ENCODE measurements at regions not wholly inside any gene's neighbourhood (a gene's known extent, or its start where the extent isn't known, plus 50 kb on each side); places are given as distances from the start of the nearest gene placed in this dataset.

DNA sequence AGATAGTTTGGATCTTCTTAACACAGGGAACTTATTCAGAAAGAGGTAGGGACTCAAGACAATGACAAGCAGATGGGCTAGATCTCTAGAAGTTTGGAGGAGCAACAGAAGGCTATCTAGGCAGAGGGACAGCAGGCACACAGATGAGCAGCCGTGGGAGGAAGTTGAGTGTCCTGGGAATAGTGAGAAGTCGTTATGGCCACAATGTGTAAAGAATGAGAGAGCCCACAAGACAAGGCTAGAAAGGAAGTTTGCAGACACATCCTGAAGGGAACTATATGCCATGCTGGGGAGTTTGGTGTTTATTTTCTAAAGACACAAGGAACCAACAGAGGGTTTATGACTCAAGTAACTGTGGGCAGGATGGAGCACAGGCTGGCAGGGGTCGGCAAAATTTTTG lies 160.6 kb downstream of the PALM2AKAP2 start:
- DNase-seq (ENCODE audit: low read depth in 1 of 2, low spot score in 1 of 2): no peak

GRCh38 chr9:109941771-109942170 lies 161.8 kb downstream of the PALM2AKAP2 start:
- DNase-seq (ENCODE audit: low read depth in 1 of 2, low spot score in 1 of 2): no peak

DNA sequence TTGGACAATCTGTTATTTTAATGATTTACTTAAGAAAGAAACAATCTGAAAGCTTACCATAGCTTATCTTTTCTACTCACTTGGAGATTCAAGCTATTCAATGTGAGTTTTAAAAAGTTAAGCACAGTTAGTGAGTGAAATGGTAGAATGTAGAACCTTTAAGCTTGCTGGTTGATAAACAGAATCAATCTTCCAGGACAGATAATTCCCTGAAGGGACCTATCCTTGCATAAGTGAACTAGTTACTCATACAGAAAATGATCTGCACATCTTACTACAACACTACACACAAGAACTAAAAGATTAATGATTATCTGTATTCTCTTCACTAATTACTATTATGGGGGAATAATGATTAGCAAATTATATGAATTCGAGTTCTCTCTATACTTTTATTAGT lies 165.6 kb downstream of the PALM2AKAP2 start:
- no peak for DNase-seq (ENCODE audit: low read depth in 1 of 2, low spot score in 1 of 2)

DNA sequence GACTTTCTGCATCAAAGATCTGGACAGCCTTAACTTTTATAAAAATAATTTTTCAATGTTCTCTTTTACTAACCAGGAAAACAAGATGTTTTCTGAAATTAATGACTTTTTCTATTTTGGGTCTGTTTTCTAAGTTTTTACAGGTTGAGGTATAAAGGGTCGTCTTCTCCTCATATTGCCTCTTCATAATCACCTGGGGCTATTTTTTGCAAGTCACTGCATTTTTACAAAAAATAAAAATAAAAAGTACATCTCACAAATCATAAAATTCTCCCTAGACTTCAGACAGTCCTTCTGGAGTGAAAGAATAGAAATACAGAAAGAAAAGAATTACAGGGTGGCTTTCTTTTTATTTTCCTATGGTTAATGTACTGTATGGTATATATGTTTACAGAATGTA lies 168.5 kb downstream of the PALM2AKAP2 start:
- DNase-seq (ENCODE audit: low read depth in 1 of 2, low spot score in 1 of 2): no peak

DNA sequence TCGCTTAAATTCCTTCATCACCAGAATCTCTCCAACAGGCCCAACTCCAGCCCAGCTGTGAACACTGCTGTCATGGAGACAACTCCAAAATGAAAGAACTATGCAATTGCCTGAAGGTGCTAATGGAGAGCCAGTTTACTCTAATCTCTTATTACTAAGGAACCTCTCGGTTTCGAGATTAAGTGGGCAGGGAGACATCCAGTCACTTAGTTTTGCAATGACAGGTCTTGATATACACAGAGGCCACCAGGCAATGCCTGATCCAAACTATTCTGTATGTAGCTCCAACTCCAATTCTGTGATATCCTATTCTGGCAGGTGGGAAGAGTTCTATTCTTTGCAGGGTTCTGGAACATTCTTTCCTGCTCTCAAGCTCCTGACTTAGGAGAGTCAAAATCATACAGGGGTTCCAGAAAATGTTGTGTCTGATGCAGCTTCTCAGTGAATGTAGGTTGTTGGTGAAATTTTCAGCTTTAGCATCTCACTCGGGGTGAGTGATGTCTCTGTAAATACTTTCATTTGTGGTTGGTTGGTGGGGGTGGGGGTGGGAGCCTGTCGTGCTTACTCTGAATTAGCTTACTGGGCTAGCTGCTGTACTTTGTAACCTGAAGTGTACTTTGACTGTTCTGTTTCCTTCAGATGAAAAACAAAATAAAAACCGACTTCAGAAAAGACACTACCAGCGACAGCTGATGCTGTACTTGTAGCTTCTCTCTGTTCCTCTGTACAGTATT lies 170.9 kb downstream of the PALM2AKAP2 start:
- DNase-seq (ENCODE audit: low read depth in 1 of 2, low spot score in 1 of 2): no peak

DNA sequence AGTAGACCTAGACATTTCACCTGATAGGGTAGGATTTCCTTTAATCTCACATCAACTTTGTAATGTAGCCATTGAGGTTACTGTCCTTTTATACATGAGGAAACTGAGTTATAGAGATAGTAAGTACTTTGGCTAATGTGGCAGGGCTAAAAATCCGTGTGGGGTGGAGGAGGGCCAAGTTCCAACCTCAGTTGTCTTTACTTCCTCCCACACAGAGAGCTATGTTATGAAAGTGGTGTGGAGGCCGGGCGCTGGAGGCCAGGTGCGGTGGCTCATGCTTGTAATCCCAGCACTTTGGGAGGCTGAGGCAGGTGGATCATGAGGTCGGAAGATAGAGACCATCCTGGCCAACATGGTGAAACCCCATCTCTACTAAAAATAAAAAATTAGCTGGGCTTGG lies 173.3 kb downstream of the PALM2AKAP2 start:
- DNase-seq (ENCODE audit: low read depth in 1 of 2, low spot score in 1 of 2): no peak

GRCh38 chr9:109953813-109954497 lies 174.0 kb downstream of the PALM2AKAP2 start:
- no peak for DNase-seq (ENCODE audit: low read depth in 1 of 2, low spot score in 1 of 2)

GRCh38 chr9:109956717-109957440 lies 176.9 kb downstream of the PALM2AKAP2 start:
- DNase-seq (ENCODE audit: low read depth in 1 of 2, low spot score in 1 of 2): no peak

DNA sequence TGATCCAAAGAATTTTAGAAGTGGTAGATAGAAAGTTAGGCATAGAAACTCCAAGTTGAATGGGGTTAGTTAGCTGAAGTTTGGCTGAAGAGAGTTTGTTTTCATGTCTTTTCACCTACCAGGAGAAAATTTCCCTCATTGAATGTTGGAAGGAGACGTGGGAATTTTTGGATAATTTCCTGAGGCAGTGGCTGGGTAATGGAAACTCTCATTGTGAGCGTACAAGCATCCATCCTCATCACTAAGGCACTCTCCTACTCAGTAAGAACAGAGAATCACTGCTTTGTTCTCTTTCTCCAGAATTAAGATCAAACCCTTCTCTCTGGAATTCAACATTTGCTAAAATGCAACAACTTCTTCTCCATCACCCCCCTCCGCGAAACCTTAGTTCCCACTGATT lies 179.7 kb downstream of the PALM2AKAP2 start:
- no peak for DNase-seq (ENCODE audit: low read depth in 1 of 2, low spot score in 1 of 2)

- DNase-seq (ENCODE audit: low read depth in 1 of 2, low spot score in 1 of 2): no peak
Measured at GRCh38 chr9:109961626-109962025, 181.6 kb downstream of the PALM2AKAP2 start.

DNA sequence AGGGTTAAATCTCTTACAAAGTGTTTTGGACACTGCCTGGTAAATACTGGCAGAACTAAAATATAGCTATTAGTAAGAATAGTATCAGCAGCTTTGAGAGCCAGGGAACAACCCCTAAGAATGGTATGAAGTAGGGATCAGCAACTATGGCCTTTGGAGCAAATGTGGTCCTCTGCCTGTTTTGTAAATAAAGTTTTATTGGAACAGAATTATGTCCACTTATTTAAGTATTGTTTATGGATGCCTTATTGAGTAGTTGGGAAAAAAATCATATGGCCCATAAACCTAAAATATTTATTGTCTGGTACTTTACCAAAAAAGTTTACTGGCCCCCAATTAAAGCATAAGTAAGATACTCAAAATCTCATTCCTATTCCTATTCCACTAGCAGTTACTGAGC lies 182.2 kb downstream of the PALM2AKAP2 start:
- DNase-seq (ENCODE audit: low read depth in 1 of 2, low spot score in 1 of 2): no peak

- no peak for DNase-seq (ENCODE audit: low read depth in 1 of 2, low spot score in 1 of 2)
Measured at GRCh38 chr9:109963079-109963478, 183.1 kb downstream of the PALM2AKAP2 start.

DNA sequence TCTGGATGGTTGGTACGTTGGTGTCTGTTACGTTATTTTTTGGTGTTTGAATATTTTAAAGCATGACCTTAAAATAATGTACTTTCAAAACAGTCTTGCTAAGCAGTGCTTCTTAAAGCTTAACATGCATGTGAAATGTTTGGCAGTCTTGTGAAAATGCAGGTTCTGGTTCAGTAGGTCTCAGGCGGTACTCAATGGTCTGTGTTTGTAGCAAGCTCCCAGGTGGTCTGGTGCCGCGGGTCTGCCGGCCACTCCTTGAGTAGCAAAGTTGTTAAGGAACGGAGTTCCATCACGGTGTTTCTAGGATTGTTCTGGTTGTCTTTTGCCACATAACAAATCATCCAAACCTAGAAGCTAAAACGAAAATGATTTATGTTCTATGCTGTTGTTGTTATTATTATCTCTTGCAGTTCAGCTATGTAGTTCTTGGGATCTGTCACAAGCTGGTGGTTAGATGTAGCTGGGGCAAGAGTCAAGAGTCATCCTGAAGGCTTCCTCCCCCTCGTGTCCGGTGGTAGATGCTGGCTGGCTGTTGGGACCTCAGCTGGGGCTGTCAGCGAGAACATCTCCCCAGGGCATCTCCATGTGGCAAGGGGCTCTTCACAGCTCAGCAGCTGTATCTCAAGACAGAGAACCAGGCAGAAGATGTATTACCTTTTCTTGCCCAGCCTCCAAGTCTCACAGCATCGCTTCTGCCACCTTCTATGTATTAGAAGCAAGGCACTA lies 186.8 kb downstream of the PALM2AKAP2 start:
- DNase-seq (ENCODE audit: low read depth in 1 of 2, low spot score in 1 of 2): no peak

DNA sequence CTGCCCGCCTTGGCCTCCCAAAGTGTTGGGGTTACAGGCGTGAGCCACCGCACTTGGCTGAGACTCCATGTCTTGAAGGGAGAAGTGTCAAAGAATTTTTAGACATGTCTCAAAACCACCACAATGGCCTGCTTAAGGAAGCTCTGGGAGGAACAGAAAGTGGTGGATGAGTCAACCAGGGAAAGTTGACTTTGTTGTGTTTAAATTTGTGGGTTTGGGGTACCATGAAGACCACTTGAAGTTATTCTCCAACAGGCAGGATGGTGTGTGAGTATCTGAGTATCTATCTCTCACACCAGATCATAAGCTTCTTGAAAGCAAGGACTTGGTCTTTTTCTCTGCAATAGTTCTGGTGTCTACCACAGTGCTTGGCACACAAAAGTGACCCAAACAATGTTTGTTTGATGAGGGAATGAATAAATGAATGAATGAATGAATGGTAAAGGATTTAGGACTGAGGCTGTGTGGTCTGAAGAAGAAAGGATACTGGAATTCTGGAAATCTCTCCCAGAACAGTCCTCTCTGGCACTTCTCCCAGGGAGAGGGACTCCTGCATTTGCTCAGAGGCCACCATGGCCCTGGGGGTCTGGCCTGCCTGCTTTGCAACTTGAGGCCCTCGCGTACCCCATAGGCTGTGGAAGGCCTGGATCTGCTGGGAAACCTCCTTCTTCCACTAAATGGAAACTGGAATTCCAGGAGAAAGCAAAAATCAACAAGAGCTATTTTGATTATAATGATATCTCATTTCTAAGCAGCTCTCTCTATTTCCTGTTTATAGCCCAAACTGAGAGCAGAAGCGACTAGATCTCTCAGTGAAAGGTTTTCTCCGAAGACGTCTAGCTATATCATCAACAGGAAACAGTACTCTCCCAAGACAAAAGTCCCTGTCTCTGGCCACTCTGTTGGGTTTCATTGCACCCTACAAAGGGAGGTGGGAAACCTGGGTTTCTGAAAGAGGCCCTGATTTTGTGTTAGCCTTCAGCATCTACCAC lies 187.9 kb downstream of the PALM2AKAP2 start:
- DNase-seq (ENCODE audit: low read depth in 1 of 2, low spot score in 1 of 2): no peak

DNA sequence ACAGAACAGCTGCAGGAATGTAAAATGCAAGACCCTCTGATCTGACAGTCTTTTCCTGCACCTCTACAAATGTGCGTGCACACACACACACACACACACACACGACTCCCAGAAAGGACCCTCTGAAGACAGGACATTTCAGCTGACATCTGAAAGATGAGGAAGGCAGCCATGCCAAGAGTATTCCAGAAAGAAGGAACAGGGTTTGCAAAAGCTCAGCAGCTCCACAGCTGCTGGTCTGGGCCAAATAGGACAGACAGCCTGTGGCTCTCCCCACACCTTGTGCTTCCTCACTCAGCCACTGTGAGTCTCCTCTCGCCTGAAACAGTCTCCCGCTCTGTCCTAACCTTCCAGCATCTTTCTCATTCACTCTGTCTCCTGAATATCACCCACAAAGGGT lies 189.0 kb downstream of the PALM2AKAP2 start:
- DNase-seq (ENCODE audit: low read depth in 1 of 2, low spot score in 1 of 2): no peak

DNA sequence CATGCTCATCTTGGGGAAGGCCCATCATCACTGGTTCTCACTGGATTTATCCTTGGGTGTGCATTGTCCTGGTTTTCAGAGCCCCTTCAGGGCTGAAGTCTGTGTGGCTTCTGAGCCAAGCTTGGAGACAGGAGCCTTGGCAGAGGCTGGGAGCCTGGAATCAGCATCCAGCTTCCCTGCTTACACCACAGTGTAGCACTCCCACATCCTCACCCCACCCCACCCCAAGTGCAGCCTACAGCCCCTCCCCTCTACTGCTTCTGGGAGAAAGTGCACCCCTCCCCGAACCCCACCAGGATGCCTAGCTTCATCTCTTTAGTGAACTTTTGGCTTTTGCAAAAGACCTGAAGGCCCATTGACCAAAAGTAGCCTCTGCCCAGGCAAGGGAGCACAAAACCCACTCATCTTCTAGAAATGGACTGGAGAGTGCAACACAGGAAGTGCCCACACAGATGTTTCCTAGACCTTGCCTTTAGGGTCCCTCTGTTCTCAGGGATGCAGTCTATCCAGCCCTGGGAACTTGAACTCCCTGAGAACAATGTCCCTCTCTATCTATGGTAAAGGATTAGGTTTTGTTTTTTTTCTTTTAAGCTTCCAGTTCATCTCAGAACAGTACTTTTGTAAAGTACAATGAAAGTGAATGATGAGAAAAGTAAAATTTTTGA lies 189.7 kb downstream of the PALM2AKAP2 start:
- DNase-seq (ENCODE audit: low read depth in 1 of 2, low spot score in 1 of 2): no peak

DNA sequence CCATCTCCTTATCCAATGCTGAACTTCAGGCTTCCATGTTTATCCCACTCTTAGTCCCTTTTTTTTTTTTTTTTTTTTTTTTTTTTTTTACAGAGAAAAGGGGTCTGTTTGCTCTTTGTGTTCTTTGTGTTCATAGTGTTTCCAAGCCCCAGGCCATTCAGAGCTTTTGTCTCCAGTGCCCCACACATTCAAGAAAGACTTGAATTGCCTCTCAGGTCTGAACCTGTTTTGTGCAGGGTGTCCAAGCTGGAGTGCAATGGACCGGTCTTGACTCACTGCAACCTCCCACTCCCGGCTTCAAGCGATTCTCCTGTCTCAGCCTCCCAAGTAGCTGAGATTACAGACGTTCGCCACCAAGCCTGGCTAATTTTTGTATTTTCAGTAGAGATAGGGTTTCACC lies 191.2 kb downstream of the PALM2AKAP2 start:
- no peak for DNase-seq (ENCODE audit: low read depth in 1 of 2, low spot score in 1 of 2)

DNA sequence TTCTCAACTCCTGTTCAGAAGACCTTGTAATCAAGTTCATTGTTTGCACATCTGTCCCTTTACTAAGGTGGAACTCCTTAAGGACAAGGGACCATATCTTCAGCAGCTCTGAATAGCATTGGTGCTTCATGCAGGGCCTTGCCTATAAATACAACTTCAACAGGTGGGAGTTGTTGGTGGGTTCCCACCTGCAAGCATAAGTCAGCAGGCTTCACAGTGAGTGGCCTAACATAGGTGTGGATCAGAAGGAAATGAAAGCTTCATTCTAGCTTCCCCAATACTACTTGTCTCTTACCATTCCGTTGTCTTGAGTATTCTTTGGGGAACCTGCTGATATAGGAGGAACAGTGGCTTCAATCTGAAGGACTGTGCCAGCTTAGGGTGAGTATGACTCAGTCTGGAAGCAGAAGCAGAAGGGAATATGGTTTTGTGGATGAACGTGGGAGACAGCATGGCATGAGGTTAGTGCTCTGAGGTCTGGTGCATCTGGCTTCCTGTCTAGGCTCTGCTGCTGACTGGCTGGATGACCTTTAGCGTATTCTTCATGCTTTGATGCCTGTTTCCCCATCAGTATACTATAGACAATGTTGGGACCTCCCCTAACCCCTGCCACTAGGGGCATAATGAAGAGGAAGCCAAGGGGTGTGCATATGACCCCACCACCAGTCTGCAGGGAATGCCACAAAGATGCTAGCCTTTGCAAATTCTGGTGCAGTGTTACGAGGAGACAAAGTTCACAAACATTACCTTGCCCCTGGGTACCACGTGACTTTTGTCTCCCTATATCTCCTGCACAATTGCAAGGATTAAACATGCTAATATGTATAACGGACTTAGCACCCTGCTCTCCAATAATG lies 192.3 kb downstream of the PALM2AKAP2 start:
- DNase-seq (ENCODE audit: low read depth in 1 of 2, low spot score in 1 of 2): no peak

DNA sequence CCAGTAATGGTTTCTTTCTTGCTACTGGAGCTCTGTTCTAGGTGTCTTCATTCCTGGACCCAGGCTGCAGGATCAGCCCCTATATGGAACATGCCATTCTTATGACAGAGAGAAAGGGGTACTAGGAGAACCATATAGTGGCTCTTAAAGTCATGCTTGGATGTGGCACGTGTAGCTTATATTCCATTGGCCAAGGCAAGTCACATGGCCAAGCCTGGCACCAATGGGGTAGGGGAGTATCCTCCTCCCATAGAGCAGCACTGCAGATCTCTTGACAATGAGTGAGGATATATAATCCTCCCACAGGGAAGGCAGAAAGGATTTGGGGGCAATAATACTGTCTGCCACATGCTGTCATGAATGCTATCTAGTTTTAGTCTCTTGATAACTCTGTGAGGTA lies 193.3 kb downstream of the PALM2AKAP2 start:
- DNase-seq (ENCODE audit: low read depth in 1 of 2, low spot score in 1 of 2): no peak

Measured in activated CD4-positive, alpha-beta T cell treated with anti-CD3 and anti-CD28 coated beads, Interleukin-2, amount 50 U/mL, for 24 hours (primary cell).